ENCODE measurements at regions not wholly inside any gene's neighbourhood (a gene's known extent, or its start where the extent isn't known, plus 50 kb on each side); places are given as distances from the start of the nearest gene placed in this dataset.

DNA sequence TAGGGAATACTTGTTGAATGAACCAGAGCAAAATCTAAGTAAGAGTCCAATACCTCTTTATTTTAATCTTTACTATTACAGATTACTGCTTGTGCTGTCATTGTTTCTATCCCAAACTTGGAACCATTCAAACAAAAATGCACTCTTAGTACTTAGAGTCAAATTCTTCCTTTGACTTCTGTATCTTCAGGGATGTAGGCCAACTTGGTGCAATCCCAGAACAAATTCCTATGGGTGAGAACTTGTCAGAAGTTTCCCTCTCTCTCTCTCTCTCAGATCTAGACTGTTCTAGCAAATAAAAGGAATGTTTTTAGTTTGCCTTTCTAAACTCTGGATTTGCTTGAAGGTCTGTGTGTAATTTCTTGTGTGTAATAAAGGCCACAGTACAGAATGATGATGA, 329.0 kb upstream of the TMTC4 start:
- TF ChIP-seq SIN3A (IDR thresholded peaks at IDR 0.05; ENCODE audit: borderline replicate concordance, insufficient read depth, low read length) (no peak), TAF1 (IDR thresholded peaks at IDR 0.05; ENCODE audit: borderline replicate concordance, insufficient read depth, low read length) (no peak), POLR2AphosphoS5 (IDR thresholded peaks at IDR 0.05; ENCODE audit: low read depth, low read length) (no peak), FOXP2 (optimal IDR thresholded peaks at IDR 0.05; ENCODE audit: borderline replicate concordance, extremely low read depth, extremely low read length, insufficient read depth) (no peak)
- TF ChIP-seq, protein P1, sequence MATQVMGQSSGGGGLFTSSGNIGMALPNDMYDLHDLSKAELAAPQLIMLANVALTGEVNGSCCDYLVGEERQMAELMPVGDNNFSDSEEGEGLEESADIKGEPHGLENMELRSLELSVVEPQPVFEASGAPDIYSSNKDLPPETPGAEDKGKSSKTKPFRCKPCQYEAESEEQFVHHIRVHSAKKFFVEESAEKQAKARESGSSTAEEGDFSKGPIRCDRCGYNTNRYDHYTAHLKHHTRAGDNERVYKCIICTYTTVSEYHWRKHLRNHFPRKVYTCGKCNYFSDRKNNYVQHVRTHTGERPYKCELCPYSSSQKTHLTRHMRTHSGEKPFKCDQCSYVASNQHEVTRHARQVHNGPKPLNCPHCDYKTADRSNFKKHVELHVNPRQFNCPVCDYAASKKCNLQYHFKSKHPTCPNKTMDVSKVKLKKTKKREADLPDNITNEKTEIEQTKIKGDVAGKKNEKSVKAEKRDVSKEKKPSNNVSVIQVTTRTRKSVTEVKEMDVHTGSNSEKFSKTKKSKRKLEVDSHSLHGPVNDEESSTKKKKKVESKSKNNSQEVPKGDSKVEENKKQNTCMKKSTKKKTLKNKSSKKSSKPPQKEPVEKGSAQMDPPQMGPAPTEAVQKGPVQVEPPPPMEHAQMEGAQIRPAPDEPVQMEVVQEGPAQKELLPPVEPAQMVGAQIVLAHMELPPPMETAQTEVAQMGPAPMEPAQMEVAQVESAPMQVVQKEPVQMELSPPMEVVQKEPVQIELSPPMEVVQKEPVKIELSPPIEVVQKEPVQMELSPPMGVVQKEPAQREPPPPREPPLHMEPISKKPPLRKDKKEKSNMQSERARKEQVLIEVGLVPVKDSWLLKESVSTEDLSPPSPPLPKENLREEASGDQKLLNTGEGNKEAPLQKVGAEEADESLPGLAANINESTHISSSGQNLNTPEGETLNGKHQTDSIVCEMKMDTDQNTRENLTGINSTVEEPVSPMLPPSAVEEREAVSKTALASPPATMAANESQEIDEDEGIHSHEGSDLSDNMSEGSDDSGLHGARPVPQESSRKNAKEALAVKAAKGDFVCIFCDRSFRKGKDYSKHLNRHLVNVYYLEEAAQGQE (IDR thresholded peaks at IDR 0.05; ENCODE audit: insufficient read depth in 1 of 2, low read depth in 2 of 2, low read length in 2 of 2): no peak

DNA sequence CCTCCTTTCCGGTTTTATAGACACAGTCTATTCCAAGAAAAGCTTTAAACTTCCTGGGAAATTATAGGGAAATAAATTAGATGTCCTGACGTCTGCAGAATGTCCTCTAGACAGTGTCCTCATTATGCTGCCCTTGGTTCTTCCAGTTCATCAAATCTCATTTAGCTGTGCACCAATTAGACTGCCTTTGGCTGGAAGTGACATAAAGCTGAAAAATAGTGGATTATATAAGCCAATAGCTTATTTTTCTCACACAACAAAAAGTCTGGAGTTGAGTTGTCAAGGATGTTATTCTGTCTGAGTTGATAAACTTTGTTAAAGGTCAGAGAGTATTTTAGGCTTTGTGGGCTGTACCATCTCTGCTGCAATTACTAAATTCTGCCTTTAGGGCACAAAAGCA, 314.8 kb upstream of the TMTC4 start:
- TF ChIP-seq POLR2AphosphoS5 (IDR thresholded peaks at IDR 0.05; ENCODE audit: low read depth, low read length): no peak
- TF ChIP-seq, protein P1 (IDR thresholded peaks at IDR 0.05; ENCODE audit: insufficient read depth in 1 of 2, low read depth in 2 of 2, low read length in 2 of 2): no peak
- TF ChIP-seq TAF1 (IDR thresholded peaks at IDR 0.05; ENCODE audit: borderline replicate concordance, insufficient read depth, low read length): no peak
- TF ChIP-seq SIN3A (IDR thresholded peaks at IDR 0.05; ENCODE audit: borderline replicate concordance, insufficient read depth, low read length): no peak
- TF ChIP-seq FOXP2 (optimal IDR thresholded peaks at IDR 0.05; ENCODE audit: borderline replicate concordance, extremely low read depth, extremely low read length, insufficient read depth): no peak

DNA sequence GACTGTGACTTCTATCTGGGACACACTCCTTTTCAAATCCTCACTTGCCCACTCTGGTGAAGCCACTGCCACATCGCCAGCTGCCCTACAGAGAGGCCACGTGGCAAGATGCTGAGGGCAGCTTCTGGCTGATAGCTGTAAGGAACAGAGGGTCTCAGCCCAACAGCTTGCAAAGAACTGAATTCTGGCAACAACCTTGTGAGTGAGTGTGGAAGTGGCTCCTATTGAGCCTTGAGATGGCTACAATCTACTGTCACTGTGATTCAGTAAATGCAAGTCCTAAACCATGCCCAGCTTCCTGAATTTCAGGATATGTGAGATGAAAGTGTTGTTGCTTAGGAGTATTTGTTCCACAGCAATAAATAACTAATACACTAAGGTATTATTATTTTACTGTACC, 314.3 kb upstream of the TMTC4 start:
- TF ChIP-seq SIN3A (IDR thresholded peaks at IDR 0.05; ENCODE audit: borderline replicate concordance, insufficient read depth, low read length): no peak
- TF ChIP-seq, protein P1 (IDR thresholded peaks at IDR 0.05; ENCODE audit: insufficient read depth in 1 of 2, low read depth in 2 of 2, low read length in 2 of 2): no peak
- TF ChIP-seq POLR2AphosphoS5 (IDR thresholded peaks at IDR 0.05; ENCODE audit: low read depth, low read length): no peak
- TF ChIP-seq FOXP2 (optimal IDR thresholded peaks at IDR 0.05; ENCODE audit: borderline replicate concordance, extremely low read depth, extremely low read length, insufficient read depth): no peak
- TF ChIP-seq TAF1 (IDR thresholded peaks at IDR 0.05; ENCODE audit: borderline replicate concordance, insufficient read depth, low read length): no peak

DNA sequence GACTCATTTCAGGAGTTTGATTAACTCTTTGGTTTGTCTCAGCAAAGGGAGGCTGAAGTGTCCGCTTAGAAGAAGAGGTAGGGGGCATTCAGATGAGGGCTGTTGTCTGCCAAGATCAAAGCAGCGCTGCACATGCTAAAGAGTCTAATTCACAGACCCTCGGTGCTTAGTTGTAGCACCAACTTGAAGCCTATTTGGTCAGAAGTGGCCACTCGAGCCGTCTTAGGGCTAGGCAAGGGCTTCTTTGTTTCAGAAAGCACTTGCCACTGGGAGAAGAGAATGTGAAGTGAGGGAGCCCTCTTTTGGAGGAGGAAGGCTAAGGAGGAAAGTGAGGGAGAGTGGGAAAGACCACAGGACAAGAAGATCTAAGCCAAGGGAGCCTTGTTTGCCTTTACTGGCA, 313.4 kb upstream of the TMTC4 start:
- no peak for TF ChIP-seq TAF1 (IDR thresholded peaks at IDR 0.05; ENCODE audit: borderline replicate concordance, insufficient read depth, low read length)
- TF ChIP-seq, protein P1 (IDR thresholded peaks at IDR 0.05; ENCODE audit: insufficient read depth in 1 of 2, low read depth in 2 of 2, low read length in 2 of 2): no peak
- no peak for TF ChIP-seq POLR2AphosphoS5 (IDR thresholded peaks at IDR 0.05; ENCODE audit: low read depth, low read length)
- TF ChIP-seq SIN3A (IDR thresholded peaks at IDR 0.05; ENCODE audit: borderline replicate concordance, insufficient read depth, low read length): no peak
- no peak for TF ChIP-seq FOXP2 (optimal IDR thresholded peaks at IDR 0.05; ENCODE audit: borderline replicate concordance, extremely low read depth, extremely low read length, insufficient read depth)

DNA sequence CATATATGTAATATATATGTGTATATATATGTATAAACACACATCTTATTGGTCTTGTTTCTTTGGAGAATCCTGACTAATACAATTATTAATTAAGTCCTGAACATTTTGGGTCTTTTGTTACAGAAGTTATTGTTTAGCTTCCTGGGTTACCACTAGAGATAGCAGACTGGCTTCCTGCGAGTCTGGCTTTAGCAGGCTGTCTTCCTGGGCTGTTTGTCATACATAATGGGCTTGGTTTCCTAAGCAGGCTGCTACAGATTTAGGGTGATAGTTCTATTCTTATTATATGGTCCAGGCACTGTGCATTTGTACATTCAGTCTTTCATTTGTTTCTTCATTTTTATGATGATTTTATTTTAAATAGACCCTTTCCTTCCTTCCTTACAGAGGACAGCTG, 312.0 kb upstream of the TMTC4 start:
- no peak for TF ChIP-seq SIN3A (IDR thresholded peaks at IDR 0.05; ENCODE audit: borderline replicate concordance, insufficient read depth, low read length)
- TF ChIP-seq POLR2AphosphoS5 (IDR thresholded peaks at IDR 0.05; ENCODE audit: low read depth, low read length): no peak
- TF ChIP-seq, protein P1 (IDR thresholded peaks at IDR 0.05; ENCODE audit: insufficient read depth in 1 of 2, low read depth in 2 of 2, low read length in 2 of 2): no peak
- no peak for TF ChIP-seq FOXP2 (optimal IDR thresholded peaks at IDR 0.05; ENCODE audit: borderline replicate concordance, extremely low read depth, extremely low read length, insufficient read depth)
- no peak for TF ChIP-seq TAF1 (IDR thresholded peaks at IDR 0.05; ENCODE audit: borderline replicate concordance, insufficient read depth, low read length)

Data from PFSK-1 (cell line).